ENCODE measurements at regions not wholly inside any gene's neighbourhood (a gene's known extent, or its start where the extent isn't known, plus 50 kb on each side); places are given as distances from the start of the nearest gene placed in this dataset.

DNA sequence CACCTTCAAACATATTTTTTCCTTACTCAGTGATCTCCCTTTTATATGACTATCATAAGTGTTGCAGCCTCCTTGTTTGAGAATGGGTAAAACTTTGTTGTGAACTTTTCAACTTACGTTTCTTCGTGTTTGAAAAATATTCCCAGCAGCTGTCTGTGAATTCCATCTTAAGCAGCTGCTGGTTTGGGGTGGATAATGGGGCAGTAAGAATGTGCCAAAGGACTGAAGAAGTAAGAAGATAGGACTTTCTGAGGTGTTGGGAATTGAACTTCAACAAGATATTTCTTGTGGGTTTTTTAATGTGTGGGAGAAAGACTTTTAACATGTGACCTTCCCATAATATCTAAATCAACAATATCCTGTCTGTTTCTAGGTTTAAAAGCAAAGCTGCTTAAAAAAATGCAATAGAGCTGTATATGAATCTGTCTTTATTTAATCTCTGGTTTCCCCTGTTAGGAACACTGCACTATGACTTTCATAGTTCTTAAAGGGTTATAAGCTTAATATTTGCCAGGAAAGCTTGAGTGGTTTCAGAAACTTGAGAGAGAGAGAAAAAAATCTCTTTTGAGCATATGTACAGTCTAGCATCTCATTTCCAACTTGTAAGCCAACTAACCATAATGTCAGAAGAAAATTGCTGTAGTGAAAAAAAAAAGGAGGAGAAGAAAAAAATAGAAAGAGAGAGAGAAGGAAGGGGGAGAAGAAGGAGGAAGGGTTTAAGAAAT is 1659.2 kb upstream of the FLRT2 start:
- TF ChIP-seq TAF1 (IDR thresholded peaks at IDR 0.05; ENCODE audit: borderline replicate concordance, insufficient read depth, low read length): no peak
- no peak for TF ChIP-seq SIN3A (IDR thresholded peaks at IDR 0.05; ENCODE audit: borderline replicate concordance, insufficient read depth, low read length)
- no peak for TF ChIP-seq POLR2AphosphoS5 (IDR thresholded peaks at IDR 0.05; ENCODE audit: low read depth, low read length)
- TF ChIP-seq, protein P1, sequence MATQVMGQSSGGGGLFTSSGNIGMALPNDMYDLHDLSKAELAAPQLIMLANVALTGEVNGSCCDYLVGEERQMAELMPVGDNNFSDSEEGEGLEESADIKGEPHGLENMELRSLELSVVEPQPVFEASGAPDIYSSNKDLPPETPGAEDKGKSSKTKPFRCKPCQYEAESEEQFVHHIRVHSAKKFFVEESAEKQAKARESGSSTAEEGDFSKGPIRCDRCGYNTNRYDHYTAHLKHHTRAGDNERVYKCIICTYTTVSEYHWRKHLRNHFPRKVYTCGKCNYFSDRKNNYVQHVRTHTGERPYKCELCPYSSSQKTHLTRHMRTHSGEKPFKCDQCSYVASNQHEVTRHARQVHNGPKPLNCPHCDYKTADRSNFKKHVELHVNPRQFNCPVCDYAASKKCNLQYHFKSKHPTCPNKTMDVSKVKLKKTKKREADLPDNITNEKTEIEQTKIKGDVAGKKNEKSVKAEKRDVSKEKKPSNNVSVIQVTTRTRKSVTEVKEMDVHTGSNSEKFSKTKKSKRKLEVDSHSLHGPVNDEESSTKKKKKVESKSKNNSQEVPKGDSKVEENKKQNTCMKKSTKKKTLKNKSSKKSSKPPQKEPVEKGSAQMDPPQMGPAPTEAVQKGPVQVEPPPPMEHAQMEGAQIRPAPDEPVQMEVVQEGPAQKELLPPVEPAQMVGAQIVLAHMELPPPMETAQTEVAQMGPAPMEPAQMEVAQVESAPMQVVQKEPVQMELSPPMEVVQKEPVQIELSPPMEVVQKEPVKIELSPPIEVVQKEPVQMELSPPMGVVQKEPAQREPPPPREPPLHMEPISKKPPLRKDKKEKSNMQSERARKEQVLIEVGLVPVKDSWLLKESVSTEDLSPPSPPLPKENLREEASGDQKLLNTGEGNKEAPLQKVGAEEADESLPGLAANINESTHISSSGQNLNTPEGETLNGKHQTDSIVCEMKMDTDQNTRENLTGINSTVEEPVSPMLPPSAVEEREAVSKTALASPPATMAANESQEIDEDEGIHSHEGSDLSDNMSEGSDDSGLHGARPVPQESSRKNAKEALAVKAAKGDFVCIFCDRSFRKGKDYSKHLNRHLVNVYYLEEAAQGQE (IDR thresholded peaks at IDR 0.05; ENCODE audit: insufficient read depth in 1 of 2, low read depth in 2 of 2, low read length in 2 of 2): no peak
- no peak for TF ChIP-seq FOXP2 (optimal IDR thresholded peaks at IDR 0.05; ENCODE audit: borderline replicate concordance, extremely low read depth, extremely low read length, insufficient read depth)

DNA sequence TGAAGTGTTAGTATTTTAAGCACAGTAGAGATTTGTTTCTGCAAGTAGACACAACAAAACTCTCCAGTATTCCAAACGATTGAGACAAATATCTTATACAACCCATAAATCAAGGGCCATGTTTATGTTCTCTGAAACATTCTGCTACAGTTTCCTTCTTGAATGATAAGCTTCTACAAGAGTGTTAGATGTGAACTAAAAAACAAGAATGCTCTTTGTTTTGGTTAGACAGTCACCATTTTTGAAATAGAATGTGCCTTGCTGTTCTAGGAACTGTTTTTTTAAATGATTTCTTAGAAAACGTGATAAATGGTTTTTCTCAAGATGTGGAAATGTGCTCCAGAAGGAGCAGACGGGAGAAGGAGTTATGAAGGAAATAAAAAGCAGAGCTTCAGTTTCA is 1656.3 kb upstream of the FLRT2 start:
- no peak for TF ChIP-seq POLR2AphosphoS5 (IDR thresholded peaks at IDR 0.05; ENCODE audit: low read depth, low read length)
- TF ChIP-seq, protein P1 (IDR thresholded peaks at IDR 0.05; ENCODE audit: insufficient read depth in 1 of 2, low read depth in 2 of 2, low read length in 2 of 2): no peak
- TF ChIP-seq SIN3A (IDR thresholded peaks at IDR 0.05; ENCODE audit: borderline replicate concordance, insufficient read depth, low read length): no peak
- TF ChIP-seq TAF1 (IDR thresholded peaks at IDR 0.05; ENCODE audit: borderline replicate concordance, insufficient read depth, low read length): no peak
- TF ChIP-seq FOXP2 (optimal IDR thresholded peaks at IDR 0.05; ENCODE audit: borderline replicate concordance, extremely low read depth, extremely low read length, insufficient read depth): no peak

DNA sequence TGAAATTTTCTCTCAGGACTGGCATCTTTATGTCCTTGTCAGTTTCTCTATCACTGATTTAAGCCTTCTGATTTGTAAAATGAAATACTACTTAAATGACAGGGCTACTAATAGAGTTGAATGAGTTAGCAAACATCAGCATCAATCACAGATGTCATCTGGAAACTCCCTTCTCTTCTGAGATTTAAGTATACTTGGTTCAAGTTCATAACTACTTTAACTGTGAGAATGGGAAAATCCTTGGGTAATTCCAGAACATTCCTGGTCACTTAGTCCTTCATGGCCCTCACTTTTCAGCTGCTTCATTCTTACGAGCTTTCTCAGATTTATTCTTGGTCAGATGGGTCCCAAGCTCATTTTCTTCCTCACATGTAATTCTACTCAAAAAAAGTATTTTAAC is 1655.3 kb upstream of the FLRT2 start:
- TF ChIP-seq SIN3A (IDR thresholded peaks at IDR 0.05; ENCODE audit: borderline replicate concordance, insufficient read depth, low read length) (no peak), TAF1 (IDR thresholded peaks at IDR 0.05; ENCODE audit: borderline replicate concordance, insufficient read depth, low read length) (no peak), FOXP2 (optimal IDR thresholded peaks at IDR 0.05; ENCODE audit: borderline replicate concordance, extremely low read depth, extremely low read length, insufficient read depth) (no peak), POLR2AphosphoS5 (IDR thresholded peaks at IDR 0.05; ENCODE audit: low read depth, low read length) (no peak)
- TF ChIP-seq, protein P1 (IDR thresholded peaks at IDR 0.05; ENCODE audit: insufficient read depth in 1 of 2, low read depth in 2 of 2, low read length in 2 of 2): no peak

DNA sequence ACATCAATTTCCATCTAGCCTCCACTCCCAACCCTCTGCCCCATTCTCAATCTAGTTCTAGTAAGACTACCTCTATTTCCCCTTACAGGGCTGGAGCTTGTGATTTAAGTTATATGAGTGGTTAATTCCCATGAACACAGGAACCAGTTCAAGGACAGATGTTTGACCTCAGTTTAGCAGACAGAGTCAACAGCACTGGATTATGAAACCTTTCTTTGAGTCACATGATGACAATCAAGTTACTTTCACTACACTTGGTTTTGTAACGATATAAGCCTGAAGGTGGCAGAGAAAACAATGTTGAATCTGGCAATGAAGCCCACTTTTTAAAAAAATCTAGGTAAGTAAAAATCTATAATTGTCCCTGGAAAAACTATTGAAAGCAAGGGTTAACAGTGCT is 1646.2 kb upstream of the FLRT2 start:
- no peak for TF ChIP-seq TAF1 (IDR thresholded peaks at IDR 0.05; ENCODE audit: borderline replicate concordance, insufficient read depth, low read length)
- no peak for TF ChIP-seq SIN3A (IDR thresholded peaks at IDR 0.05; ENCODE audit: borderline replicate concordance, insufficient read depth, low read length)
- TF ChIP-seq POLR2AphosphoS5 (IDR thresholded peaks at IDR 0.05; ENCODE audit: low read depth, low read length): no peak
- no peak for TF ChIP-seq FOXP2 (optimal IDR thresholded peaks at IDR 0.05; ENCODE audit: borderline replicate concordance, extremely low read depth, extremely low read length, insufficient read depth)
- TF ChIP-seq, protein P1 (IDR thresholded peaks at IDR 0.05; ENCODE audit: insufficient read depth in 1 of 2, low read depth in 2 of 2, low read length in 2 of 2): no peak
